Lower leg skin (tissue), 3 donors: ENCODE measurements at regions not wholly inside any gene's neighbourhood (a gene's known extent, or its start where the extent isn't known, plus 50 kb on each side); places are given as distances from the start of the nearest gene placed in this dataset.

Source experiments
- POLR2A ChIP-seq, 2 donors: fragments of 450-650 bp; IDR thresholded peaks; one replicate each; pipeline ENCODE4 v1.6.1; 2016 to 2017; ENCODE audit warnings: antibody characterized with exemption in 2 of 2, mild to moderate bottlenecking in 1 of 2, moderate library complexity in 1 of 2
- TF ChIP-seq, protein P1 (sequence below), 3 donors: fragments of 450-650 bp; IDR thresholded peaks; one replicate each; pipeline ENCODE4 v1.5.1; 2016; ENCODE audit warnings: antibody characterized with exemption in 3 of 3, mild to moderate bottlenecking in 3 of 3, moderate library complexity in 2 of 3

- TF ChIP-seq, protein P1, sequence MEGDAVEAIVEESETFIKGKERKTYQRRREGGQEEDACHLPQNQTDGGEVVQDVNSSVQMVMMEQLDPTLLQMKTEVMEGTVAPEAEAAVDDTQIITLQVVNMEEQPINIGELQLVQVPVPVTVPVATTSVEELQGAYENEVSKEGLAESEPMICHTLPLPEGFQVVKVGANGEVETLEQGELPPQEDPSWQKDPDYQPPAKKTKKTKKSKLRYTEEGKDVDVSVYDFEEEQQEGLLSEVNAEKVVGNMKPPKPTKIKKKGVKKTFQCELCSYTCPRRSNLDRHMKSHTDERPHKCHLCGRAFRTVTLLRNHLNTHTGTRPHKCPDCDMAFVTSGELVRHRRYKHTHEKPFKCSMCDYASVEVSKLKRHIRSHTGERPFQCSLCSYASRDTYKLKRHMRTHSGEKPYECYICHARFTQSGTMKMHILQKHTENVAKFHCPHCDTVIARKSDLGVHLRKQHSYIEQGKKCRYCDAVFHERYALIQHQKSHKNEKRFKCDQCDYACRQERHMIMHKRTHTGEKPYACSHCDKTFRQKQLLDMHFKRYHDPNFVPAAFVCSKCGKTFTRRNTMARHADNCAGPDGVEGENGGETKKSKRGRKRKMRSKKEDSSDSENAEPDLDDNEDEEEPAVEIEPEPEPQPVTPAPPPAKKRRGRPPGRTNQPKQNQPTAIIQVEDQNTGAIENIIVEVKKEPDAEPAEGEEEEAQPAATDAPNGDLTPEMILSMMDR (IDR thresholded peaks at IDR 0.05): no peak
- no peak for TF ChIP-seq POLR2A (IDR thresholded peaks at IDR 0.05)
Measured at GRCh38 chr1:57860931-57861565, 437.2 kb upstream of the DAB1 start.
